ENCODE measurements at regions not wholly inside any gene's neighbourhood (a gene's known extent, or its start where the extent isn't known, plus 50 kb on each side); places are given as distances from the start of the nearest gene placed in this dataset.
A peak's percentile ranks its signal among the peaks of the same experiment; 100 is the strongest.

GRCh38 chr13:96934889-96935489, 59.3 kb downstream of the OXGR1 start:
- DNase-seq = no peak

DNA sequence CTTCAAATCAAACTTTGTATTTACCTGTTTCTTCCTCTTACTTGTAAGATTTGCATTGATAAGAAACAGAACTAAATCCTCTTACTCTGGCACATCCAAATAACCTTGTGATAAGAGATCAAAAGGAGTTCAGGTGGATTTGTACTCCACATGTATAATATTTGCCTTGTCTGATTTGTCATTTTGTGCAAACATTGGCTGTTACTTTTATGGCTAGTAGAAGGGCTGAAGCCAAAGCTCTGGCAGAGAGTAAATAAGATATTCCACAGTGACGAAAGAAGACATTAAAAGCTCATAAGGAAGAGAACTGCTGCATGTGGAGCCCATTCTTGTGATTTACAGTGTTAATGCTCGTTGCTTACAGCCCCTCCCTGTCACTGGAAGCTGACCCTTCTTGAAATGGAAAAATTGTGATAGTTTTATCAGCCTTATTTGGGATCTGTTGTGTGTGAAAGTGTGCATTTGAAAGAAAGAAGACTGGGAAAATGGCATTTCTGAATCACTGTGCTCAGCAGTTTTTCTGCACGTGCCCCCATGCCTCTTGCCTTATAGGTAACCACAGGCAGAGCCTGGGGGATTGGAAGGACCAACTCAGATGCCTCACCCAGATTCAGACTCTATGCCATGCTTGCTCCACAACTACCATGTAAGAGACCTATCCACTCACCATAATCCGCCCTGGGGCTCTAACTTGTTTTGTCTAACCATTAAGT, 68.2 kb downstream of the OXGR1 start:
- no peak for DNase-seq

GRCh38 chr13:96925477-96925876, 68.8 kb downstream of the OXGR1 start:
- no peak for DNase-seq

DNA sequence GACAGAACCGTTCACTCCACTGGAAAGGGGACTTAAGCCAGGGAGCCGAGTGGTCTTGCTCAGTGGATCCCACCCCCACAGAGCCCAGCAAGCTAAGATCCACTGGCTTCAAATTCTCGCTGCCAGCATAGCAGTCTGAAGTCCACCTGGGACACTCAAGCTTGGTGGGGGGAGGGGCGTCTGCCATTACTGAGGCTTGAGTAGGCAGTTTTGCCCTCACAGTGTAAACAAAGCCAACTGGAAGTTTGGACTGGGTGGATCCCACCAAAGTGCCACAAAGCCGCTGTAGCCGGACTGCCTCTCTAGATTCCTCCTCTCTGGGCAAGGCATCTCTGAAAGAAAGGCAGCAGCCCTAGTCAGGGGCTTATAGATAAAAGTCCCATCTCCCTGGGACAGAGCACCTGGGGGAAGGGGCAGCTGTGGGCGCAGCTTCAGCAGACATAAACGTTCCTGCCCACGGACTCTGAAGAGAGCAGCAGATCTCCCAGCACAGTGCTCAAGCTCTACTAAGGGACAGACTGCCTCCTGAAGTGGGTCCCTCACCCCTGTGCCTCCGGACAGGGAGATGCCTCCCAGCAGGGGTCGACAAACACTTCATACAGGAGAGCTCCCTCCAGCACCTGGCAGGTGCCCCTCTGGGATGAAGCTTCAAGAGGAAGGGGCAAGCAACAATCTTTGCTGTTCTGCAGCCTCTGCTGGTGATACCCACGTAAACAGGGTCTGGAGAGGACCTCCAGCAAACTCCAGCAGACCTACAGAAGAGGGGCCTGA, 75.2 kb downstream of the OXGR1 start:
- DNase-seq = peak; percentile 6

- no peak for DNase-seq
Observed at GRCh38 chr13:96904232-96904631, 90.0 kb downstream of the OXGR1 start.

DNA sequence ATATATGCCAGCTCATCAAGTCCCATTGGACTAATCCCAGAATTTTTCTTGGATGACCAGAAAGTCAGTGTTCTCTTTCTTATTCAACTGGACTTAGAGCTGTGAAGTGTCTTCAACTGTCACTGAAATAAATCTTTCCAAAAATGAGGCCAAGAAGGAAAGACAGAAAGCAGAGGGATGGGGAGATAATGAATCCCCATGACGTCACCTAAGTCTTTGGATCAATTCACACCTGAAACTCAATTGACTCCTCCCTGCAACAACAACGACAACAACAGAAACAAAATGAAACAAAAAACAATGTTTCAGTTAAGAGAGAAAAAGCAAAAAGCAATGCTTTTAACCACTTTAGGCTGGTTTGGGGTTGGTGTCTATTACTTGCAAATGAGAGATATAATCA, 91.2 kb downstream of the OXGR1 start:
- DNase-seq = no peak

DNA sequence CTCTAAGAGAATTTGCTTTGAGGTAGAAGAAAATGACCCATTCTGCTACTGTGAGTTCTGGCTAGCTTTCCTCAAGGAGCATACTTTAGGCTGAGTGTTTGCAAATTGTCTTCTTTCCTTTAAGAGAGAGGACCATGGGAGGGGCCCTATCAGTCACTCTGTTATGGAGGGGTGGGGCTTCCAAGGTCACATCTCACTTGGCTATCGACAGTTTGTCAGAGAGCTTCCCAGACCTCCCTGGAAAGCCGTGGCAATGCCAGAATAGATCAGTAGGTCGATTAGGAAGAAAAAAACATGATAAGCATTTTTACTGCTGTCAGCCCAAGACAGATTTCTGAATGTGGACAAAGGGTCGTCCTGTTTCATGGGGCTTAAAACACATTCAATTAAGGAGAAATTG, 93.3 kb downstream of the OXGR1 start:
- DNase-seq = no peak

DNA sequence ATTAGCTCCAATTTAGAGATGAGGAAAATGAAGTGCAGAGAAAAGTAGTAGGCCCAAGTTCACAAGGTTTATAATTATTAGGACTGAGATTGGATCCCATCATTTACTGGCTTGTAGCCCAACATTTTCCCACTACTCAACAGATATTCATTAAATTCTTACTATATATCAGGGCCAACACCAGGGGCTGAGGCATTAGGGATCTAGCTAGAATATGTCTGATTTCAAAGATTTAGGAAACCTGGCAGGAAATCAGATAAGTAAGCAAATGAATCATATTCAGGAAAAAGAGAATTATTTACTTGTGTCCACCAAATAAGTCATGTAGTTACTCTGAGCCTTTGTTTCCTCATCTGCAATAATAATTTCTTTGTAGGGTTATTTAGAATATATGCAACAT, 94.3 kb downstream of the OXGR1 start:
- no peak for DNase-seq

GRCh38 chr13:96898646-96899254, 95.5 kb downstream of the OXGR1 start:
- no peak for DNase-seq

- no peak for DNase-seq
Observed at GRCh38 chr13:96898212-96898611, 96.1 kb downstream of the OXGR1 start.
